GM19452 (cell line): ENCODE measurements at regions not wholly inside any gene's neighbourhood (a gene's known extent, or its start where the extent isn't known, plus 50 kb on each side); places are given as distances from the start of the nearest gene placed in this dataset.

Source experiments
- ATAC-seq: cut with Tn5 transposase; IDR thresholded peaks from one replicate; pipeline ENCODE4 v1.9.1; 2021; ENCODE audit not compliant: unreplicated experiment

GRCh38 chr19:28497137-28497536 is 715.8 kb downstream of the UQCRFS1 start:
- ATAC-seq: no peak

- ATAC-seq: no peak
These were observed 717.9 kb downstream of the UQCRFS1 start for GRCh38 chr19:28495046-28495445.

GRCh38 chr19:28494461-28494860 is 718.5 kb downstream of the UQCRFS1 start:
- ATAC-seq: no peak

GRCh38 chr19:28493884-28494283 is 719.1 kb downstream of the UQCRFS1 start:
- no peak for ATAC-seq

- no peak for ATAC-seq
These were observed 720.3 kb downstream of the UQCRFS1 start for GRCh38 chr19:28492621-28493020.

GRCh38 chr19:28492201-28492600 is 720.8 kb downstream of the UQCRFS1 start:
- no peak for ATAC-seq

GRCh38 chr19:28489776-28490175 is 723.2 kb downstream of the UQCRFS1 start:
- ATAC-seq: no peak

- ATAC-seq: no peak
These were observed 723.8 kb downstream of the UQCRFS1 start for GRCh38 chr19:28489126-28489660.

- no peak for ATAC-seq
These were observed 725.0 kb downstream of the UQCRFS1 start for GRCh38 chr19:28487999-28488398.

GRCh38 chr19:28486926-28487325 is 726.0 kb downstream of the UQCRFS1 start:
- ATAC-seq: no peak

- no peak for ATAC-seq
These were observed 726.5 kb downstream of the UQCRFS1 start for GRCh38 chr19:28486473-28486872.

GRCh38 chr19:28485292-28485691 is 727.7 kb downstream of the UQCRFS1 start:
- no peak for ATAC-seq

- no peak for ATAC-seq
These were observed 729.8 kb downstream of the UQCRFS1 start for GRCh38 chr19:28483197-28483596.

GRCh38 chr19:28482221-28482620 is 730.7 kb downstream of the UQCRFS1 start:
- no peak for ATAC-seq

GRCh38 chr19:28481674-28482073 is 731.3 kb downstream of the UQCRFS1 start:
- ATAC-seq: no peak

- no peak for ATAC-seq
These were observed 737.4 kb downstream of the UQCRFS1 start for GRCh38 chr19:28475525-28475924.

- no peak for ATAC-seq
These were observed 740.1 kb downstream of the UQCRFS1 start for GRCh38 chr19:28472843-28473242.

GRCh38 chr19:28471731-28472510 is 741.0 kb downstream of the UQCRFS1 start:
- ATAC-seq: no peak

- no peak for ATAC-seq
These were observed 743.4 kb downstream of the UQCRFS1 start for GRCh38 chr19:28469544-28469943.

- no peak for ATAC-seq
These were observed 744.1 kb downstream of the UQCRFS1 start for GRCh38 chr19:28468701-28469459.

GRCh38 chr19:28466107-28467045 is 746.6 kb downstream of the UQCRFS1 start:
- no peak for ATAC-seq
